ENCODE measurements at regions not wholly inside any gene's neighbourhood (a gene's known extent, or its start where the extent isn't known, plus 50 kb on each side); places are given as distances from the start of the nearest gene placed in this dataset.

DNA sequence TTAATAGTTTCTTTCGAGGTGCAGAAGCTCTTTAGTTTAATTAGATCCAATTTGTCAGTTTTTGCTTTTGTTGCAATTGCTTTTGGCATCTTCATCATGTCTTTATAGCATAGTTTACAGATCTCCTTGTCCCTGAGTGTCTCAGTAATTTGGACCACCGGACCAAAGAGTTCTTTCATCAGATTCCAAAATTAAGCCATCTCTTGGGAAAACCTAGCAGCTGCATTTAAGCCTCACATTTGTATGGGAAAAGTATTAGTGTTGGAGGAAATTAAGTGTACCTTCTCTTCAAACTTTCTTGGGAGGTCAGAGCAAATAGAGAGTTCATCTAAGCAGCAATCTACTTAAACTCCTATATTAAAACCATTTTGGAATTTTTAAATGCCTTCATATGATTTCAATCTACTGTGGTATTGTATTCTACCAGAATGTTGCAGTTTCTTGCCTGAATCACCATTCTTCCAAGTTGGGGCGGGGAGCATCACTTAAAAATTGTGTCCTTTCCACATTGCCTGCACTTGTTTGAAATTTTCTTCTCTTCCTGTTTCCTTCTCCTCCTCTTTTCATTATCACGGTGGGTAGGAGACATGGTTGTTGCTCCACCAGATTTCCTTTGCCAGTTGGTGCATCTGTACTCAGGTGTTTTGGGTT is 97.3 kb upstream of the DAB2 start:
- H3K27ac ChIP-seq: no peak overlapping the region
- TF ChIP-seq, protein P1, sequence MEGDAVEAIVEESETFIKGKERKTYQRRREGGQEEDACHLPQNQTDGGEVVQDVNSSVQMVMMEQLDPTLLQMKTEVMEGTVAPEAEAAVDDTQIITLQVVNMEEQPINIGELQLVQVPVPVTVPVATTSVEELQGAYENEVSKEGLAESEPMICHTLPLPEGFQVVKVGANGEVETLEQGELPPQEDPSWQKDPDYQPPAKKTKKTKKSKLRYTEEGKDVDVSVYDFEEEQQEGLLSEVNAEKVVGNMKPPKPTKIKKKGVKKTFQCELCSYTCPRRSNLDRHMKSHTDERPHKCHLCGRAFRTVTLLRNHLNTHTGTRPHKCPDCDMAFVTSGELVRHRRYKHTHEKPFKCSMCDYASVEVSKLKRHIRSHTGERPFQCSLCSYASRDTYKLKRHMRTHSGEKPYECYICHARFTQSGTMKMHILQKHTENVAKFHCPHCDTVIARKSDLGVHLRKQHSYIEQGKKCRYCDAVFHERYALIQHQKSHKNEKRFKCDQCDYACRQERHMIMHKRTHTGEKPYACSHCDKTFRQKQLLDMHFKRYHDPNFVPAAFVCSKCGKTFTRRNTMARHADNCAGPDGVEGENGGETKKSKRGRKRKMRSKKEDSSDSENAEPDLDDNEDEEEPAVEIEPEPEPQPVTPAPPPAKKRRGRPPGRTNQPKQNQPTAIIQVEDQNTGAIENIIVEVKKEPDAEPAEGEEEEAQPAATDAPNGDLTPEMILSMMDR (conservative IDR thresholded peaks at IDR 0.05; ENCODE audit: low read depth): no peak
- POLR2A ChIA-PET (ENCODE audit: low non-redundant PET): no interaction called here
- no peak for DNase-seq (ENCODE audit: low spot score)
- CTCF ChIA-PET: interaction anchor here (2.0 kb wide), 1 partner anchor 12 kb away, joined by 4 read pairs; no protein-coding TSS in a partner anchor

DNA sequence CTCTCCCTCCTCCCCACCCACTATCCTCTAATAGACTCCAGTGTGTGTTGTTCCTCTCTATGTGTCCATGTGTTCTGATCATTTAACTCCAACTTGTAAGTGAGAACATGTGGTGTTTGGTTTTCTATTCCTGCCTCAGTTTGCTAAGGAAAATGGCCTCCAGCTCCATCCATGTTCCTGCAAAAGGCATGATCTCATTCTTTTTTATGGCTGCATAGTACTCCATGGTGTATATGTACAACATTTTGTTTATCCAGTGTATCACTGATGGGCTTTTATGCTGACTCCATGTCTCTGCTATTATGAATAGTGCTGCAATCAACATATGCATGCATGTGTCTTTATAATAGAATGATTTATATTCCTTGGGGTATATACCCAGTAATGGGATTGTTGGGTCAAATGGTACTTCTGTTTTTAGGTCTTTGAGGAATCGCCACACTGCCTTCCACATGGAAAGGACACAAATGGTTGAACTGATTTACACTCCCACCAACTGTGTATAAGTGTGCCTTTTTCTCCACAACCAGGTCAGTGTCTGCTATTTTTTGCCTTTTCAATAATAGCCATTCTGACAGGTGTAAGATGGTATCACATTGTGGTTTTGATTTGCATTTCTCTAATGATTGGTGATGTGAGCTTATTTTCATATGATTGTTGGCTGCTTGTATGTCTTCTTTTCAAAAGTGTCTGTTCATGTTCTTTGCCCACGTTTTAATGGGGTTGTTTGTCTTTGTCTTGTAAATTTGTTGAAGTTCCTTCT is 96.5 kb upstream of the DAB2 start:
- H3K27ac ChIP-seq: no peak overlapping the region
- no peak for DNase-seq (ENCODE audit: low spot score)
- ChIA-PET POLR2A (ENCODE audit: low non-redundant PET) (no interaction called here), CTCF (interaction anchor here (2.0 kb wide), 1 partner anchor 13 kb away, joined by 4 read pairs; no protein-coding TSS in a partner anchor)
- TF ChIP-seq, protein P1 (conservative IDR thresholded peaks at IDR 0.05; ENCODE audit: low read depth): no peak

DNA sequence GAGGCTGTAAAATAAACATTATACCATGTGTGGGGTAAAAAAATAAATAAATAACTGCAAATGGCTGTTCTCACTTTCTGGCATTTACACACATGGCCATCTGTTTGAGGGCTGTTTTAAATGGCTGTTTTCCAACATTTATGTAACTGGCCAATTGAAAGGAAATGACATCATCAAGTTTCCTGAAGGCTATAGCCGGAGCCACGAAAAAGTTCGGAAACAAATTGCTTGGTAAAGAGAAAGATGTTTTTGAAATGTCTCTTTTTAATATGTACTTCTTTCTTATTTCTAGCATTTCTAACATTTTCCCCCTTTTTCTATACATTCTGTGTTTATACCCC is 95.4 kb upstream of the DAB2 start:
- POLR2A ChIA-PET (ENCODE audit: low non-redundant PET): no interaction called here
- DNase-seq (ENCODE audit: low spot score): no peak
- CTCF ChIA-PET: no interaction called here
- no peak overlapping the region for H3K27ac ChIP-seq
- TF ChIP-seq, protein P1 (conservative IDR thresholded peaks at IDR 0.05; ENCODE audit: low read depth): no peak

DNA sequence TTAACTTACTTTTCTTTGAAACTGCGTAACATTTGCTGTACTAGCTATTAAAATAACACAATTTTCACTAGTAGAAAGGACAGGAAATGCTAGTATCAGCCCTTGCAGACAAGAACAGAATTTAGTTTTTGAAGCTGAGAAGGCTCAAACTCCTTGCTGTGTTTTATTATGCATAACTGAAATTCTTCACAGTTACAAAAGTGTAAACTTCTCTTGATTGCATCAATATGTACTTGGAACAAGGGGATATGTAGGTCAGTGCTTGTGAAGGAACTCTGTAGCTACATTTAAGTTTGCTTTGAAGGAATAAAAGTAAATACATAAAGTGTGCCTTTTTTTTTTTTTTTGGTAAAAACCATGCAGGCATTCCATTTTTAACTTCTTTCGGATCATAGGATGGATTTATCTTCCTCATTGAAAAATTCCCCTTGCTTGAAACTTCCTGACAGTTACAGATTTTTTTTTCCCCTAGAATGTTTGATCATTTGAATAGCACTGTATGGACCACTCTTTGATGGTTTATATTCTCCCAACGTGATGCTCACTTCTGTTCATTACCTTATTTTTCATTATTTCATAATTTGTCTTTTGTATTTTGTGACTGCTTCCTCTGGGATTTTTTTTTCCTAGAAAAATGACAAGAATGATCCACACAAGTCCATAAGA is 94.9 kb upstream of the DAB2 start:
- DNase-seq (ENCODE audit: low spot score): no peak
- ChIA-PET CTCF (no interaction called here), POLR2A (ENCODE audit: low non-redundant PET) (no interaction called here)
- H3K27ac ChIP-seq: no peak overlapping the region
- TF ChIP-seq, protein P1 (conservative IDR thresholded peaks at IDR 0.05; ENCODE audit: low read depth): no peak

DNA sequence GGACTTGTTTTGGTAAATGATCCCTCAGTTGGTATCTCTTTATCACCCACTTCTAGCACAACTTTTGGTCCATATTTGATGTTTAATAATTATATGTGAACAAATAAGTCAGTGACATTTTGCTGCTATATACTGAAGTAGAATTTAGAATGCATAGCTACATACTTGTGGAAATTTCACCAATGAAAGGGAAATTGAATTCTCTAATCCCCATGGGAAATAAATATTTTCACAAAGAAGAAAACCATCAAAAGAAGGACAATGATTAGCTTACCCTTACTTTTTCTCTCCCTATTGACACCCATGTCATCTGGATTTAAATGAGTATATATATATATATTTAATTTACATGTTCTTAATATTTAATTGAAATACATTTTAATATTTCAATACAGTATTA is 94.3 kb upstream of the DAB2 start:
- no peak for DNase-seq (ENCODE audit: low spot score)
- TF ChIP-seq, protein P1 (conservative IDR thresholded peaks at IDR 0.05; ENCODE audit: low read depth): no peak
- ChIA-PET CTCF (no interaction called here), POLR2A (ENCODE audit: low non-redundant PET) (no interaction called here)
- no peak overlapping the region for H3K27ac ChIP-seq

DNA sequence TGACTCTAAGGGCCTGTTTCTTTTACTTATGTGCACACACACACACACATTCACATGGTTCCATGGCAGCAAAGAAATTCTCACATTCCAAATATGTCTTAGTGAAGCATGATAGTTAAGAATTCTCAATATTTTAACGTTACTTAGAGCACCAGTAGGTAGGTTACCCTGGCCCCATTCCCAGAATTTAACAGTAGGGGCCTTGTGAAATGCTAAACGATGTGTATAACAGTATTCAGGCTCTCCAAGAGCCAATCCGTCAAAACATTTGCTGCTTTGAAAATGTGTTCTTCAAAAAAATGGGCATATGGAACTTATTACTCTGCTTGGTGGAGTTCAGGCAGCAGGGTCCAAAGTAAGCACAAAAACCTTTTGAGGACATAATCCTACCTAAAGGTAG is 93.7 kb upstream of the DAB2 start:
- POLR2A ChIA-PET (ENCODE audit: low non-redundant PET): no interaction called here
- no peak overlapping the region for H3K27ac ChIP-seq
- no peak for DNase-seq (ENCODE audit: low spot score)
- CTCF ChIA-PET: no interaction called here
- TF ChIP-seq, protein P1 (conservative IDR thresholded peaks at IDR 0.05; ENCODE audit: low read depth): no peak
